SK-N-SH (cell line): ENCODE measurements at regions not wholly inside any gene's neighbourhood (a gene's known extent, or its start where the extent isn't known, plus 50 kb on each side); places are given as distances from the start of the nearest gene placed in this dataset.

ENCODE experiments used
- CTCF ChIA-PET: fragments of 300-600, 350-600 bp; formaldehyde crosslinking; extraction: SDS; loops from one replicate; lab custom pipeline; 2021; lab: Yijun Ruan, JAX
- POLR2A ChIA-PET: fragments of 350-600 bp; sonication (Branson Sonifier 250); formaldehyde crosslinking; extraction: SDS; loops from one replicate; lab custom pipeline; 2020; ENCODE audit warnings: antibody characterized with exemption, inconsistent platforms; lab: Yijun Ruan, JAX
- DNase-seq: peaks from one replicate; pipeline ENCODE4 v3.0.0; 2012
- H2AFZ ChIP-seq: fragments of 200-600 bp; sonication (generic); 2 replicates; pipeline ENCODE4 v1.8.1; 2016; ENCODE audit warnings: antibody characterized with exemption, mild to moderate bottlenecking, low read depth
- H3F3A ChIP-seq: fragments of 200-600 bp; sonication (generic); replicated peaks from 2 replicates; pipeline ENCODE3; 2016; ENCODE audit warnings: antibody characterized with exemption, mild to moderate bottlenecking; ENCODE audit not compliant: insufficient read depth
- H3K27ac ChIP-seq, 2 experiments: fragments of 200-500 bp in 1 of 2; fragments of 200-600 bp in 1 of 2; sonication (Bioruptor generic) in 1 of 2; sonication (generic), shearing (Covaris generic) in 1 of 2; 2 replicates each; pipeline versions ENCODE4 v1.5.1 to v1.6.1; 2014 to 2016; ENCODE audit warnings: low read depth in 2 of 2, inconsistent platforms in 1 of 2, low read length in 1 of 2, mild to moderate bottlenecking in 1 of 2, mixed read lengths in 1 of 2
- H3K27me3 ChIP-seq: fragments of 200-600 bp; sonication (generic), shearing (Covaris generic); 2 replicates; pipeline ENCODE4 v1.6.1; 2016; ENCODE audit warnings: mixed run types; ENCODE audit not compliant: insufficient read depth
- H3K36me3 ChIP-seq, 2 experiments: fragments of 200-500 bp in 1 of 2; fragments of 200-600 bp in 1 of 2; sonication (Bioruptor generic) in 1 of 2; sonication (generic) in 1 of 2; replicated peaks in 1 of 2; 2 replicates each; pipeline versions ENCODE3 to v1.5.1; 2014 to 2016; ENCODE audit warnings: low read length in 1 of 2, mild to moderate bottlenecking in 1 of 2; ENCODE audit not compliant: insufficient read depth in 2 of 2, control insufficient read depth in 1 of 2
- H3K4me1 ChIP-seq, 2 experiments: fragments of 200-500 bp in 1 of 2; fragments of 200-600 bp in 1 of 2; sonication (Bioruptor generic) in 1 of 2; sonication (generic), shearing (Covaris generic) in 1 of 2; 2 replicates each; pipeline versions ENCODE4 v1.5.1 to v1.6.1; 2014 to 2016; ENCODE audit warnings: low read depth in 1 of 2, low read length in 1 of 2, mixed run types in 1 of 2; ENCODE audit not compliant: insufficient read depth in 2 of 2, control insufficient read depth in 1 of 2
- H3K4me2 ChIP-seq: fragments of 200-600 bp; sonication (generic), shearing (Covaris generic); 2 replicates; pipeline ENCODE4 v1.6.1; 2017; ENCODE audit warnings: mixed run types
- H3K4me3 ChIP-seq, 2 experiments: fragments of 200-500 bp in 1 of 2; fragments of 200-600 bp in 1 of 2; sonication (Bioruptor generic) in 1 of 2; sonication (generic), shearing (Covaris generic) in 1 of 2; 2 replicates each; pipeline versions ENCODE4 v1.5.1 to v1.8.1; 2014 to 2016; ENCODE audit warnings: low read depth in 2 of 2, inconsistent platforms in 1 of 2, low read length in 1 of 2, mild to moderate bottlenecking in 1 of 2, mixed read lengths in 1 of 2, moderate library complexity in 1 of 2
- H3K79me2 ChIP-seq: fragments of 200-600 bp; sonication (generic); 2 replicates; pipeline ENCODE4 v1.8.1; 2017; ENCODE audit warnings: mild to moderate bottlenecking; ENCODE audit not compliant: insufficient read depth
- H3K9ac ChIP-seq: fragments of 200-600 bp; sonication (generic); 2 replicates; pipeline ENCODE4 v1.6.1; 2017; ENCODE audit warnings: mixed run types
- H3K9me2 ChIP-seq: fragments of 200-600 bp; sonication (generic); 2 replicates; pipeline ENCODE4 v1.6.1; 2017; ENCODE audit warnings: mixed run types
- H3K9me3 ChIP-seq: fragments of 200-600 bp; sonication (generic); 2 replicates; pipeline ENCODE4 v1.6.1; 2017; ENCODE audit warnings: mixed run types, mild to moderate bottlenecking, moderate library complexity
- H4K20me1 ChIP-seq: fragments of 200-600 bp; sonication (generic); 2 replicates; pipeline ENCODE4 v1.6.1; 2017; ENCODE audit warnings: mild to moderate bottlenecking, mixed run types; ENCODE audit not compliant: insufficient read depth
- ELF1 ChIP-seq: IDR thresholded peaks from 2 replicates; pipeline ENCODE4 v1.4.0; 2012
- FOXJ3 ChIP-seq: sonication (generic); formaldehyde crosslinking; IDR thresholded peaks from 2 replicates; pipeline ENCODE4 v1.5.1; 2020; ENCODE audit warnings: mild to moderate bottlenecking, missing genetic modification reagents
- JUND ChIP-seq: IDR thresholded peaks from 2 replicates; pipeline ENCODE4 v1.4.0; 2012
- SIN3A ChIP-seq: IDR thresholded peaks from 2 replicates; pipeline ENCODE4 v1.6.1; 2012; ENCODE audit warnings: low read depth, mild to moderate bottlenecking, low read length, moderate library complexity, borderline replicate concordance
- SMC3 ChIP-seq: IDR thresholded peaks from 2 replicates; pipeline ENCODE4 v1.6.1; 2012; ENCODE audit warnings: low read depth, low read length, improper control_type of control experiment
- TAF1 ChIP-seq: IDR thresholded peaks from 2 replicates; pipeline ENCODE4 v1.6.1; 2012; ENCODE audit warnings: low read depth, mild to moderate bottlenecking, low read length, moderate library complexity, borderline replicate concordance
- WGBS: methylation state at CpG from one replicate; pipeline ENCODE4 v1.1.6; 2017; ENCODE audit warnings: low lambda C conversion rate; 5-methylcytosine and 5-hydroxymethylcytosine counted together
- TF ChIP-seq, protein P1 (sequence below): fragments of 150-350 bp; IDR thresholded peaks from 2 replicates; pipeline ENCODE4 v1.6.1; 2016; ENCODE audit warnings: mild to moderate bottlenecking, low read depth, low read length
- TF ChIP-seq, protein P2 (sequence below): IDR thresholded peaks from 2 replicates; pipeline ENCODE4 v1.6.1; 2012; ENCODE audit warnings: mild to moderate bottlenecking, low read depth, low read length, moderate library complexity
- TF ChIP-seq, protein P3 (sequence below): fragments of 200-600 bp; sonication (generic); IDR thresholded peaks from 2 replicates; pipeline ENCODE4 v1.6.1; 2017; ENCODE audit warnings: antibody characterized with exemption, mild to moderate bottlenecking, moderate library complexity
- TF ChIP-seq, protein P4 (sequence below): IDR thresholded peaks from 2 replicates; pipeline ENCODE4 v1.4.0; 2012; ENCODE audit warnings: low read depth, borderline replicate concordance
- TF ChIP-seq, protein P5 (sequence below): IDR thresholded peaks from 2 replicates; pipeline ENCODE4 v1.4.0; 2012; ENCODE audit warnings: low read depth

DNA sequence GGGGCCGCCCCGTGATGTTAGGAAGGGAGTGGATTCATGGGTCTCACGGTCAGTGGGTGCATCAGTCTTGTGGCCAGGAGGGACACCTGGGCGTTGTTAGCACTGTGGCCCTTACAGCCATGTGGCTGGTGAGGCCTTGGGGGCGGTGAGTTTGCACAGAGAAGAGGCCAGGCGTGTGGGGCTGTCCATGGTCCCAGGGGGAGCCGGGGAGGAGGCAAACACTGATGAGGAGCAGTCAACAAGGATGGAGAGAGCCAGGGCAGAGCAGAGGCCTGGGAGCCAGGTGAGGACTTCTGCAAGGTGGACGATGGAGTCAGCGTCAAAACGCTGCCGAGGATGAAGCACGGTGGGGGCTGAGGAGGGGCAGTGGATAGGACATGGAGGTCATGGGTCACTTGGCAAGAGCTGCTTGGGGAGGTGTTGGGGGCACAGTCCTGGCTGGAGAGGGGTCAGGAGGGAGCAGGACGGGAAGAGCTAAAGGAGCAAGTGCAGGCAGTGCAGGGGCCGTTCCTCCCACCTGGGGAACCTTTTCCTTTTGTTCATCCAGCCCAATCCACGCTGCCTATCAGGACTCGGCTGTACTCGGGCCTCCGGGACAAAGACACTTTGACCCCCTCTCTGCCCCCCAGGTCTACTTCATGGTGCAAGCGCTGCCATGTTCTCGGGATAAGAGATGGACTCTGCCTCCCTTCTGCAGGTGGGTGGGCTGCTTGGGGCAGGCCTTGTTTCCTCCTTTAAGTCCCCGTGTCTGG is 801.1 kb downstream of the TBC1D22A start (continued):
- TF ChIP-seq ELF1 = no peak

DNA sequence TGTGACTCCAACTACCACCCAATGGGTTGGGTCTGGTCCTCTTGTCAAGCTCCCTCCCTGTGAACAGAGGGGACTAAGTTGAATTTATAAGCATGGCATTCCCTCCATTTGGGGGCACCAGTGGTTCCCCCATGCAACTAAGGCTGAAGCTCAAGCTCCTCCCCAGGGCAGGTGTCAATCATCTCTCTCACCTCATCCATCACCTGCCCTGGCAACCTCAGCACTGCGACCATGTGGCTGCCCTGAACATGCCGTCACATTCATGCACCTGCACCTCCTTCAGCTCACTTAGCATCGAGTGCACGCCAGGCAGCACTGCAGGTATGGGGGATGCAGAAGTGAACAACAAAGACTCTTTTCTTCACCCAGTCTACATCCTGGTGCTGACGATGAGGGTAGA is 799.3 kb downstream of the TBC1D22A start:
- H2AFZ ChIP-seq = no peak overlapping the region
- H3K9me2 ChIP-seq = no peaks in the 10 kb centered on the region
- H3K4me3 ChIP-seq = no peak overlapping the region
- H3K9me3 ChIP-seq = no peaks in the 10 kb centered on the region
- H3K79me2 ChIP-seq = no peaks in the 10 kb centered on the region
- no peak overlapping the region for H3K9ac ChIP-seq
- TF ChIP-seq, protein P1, sequence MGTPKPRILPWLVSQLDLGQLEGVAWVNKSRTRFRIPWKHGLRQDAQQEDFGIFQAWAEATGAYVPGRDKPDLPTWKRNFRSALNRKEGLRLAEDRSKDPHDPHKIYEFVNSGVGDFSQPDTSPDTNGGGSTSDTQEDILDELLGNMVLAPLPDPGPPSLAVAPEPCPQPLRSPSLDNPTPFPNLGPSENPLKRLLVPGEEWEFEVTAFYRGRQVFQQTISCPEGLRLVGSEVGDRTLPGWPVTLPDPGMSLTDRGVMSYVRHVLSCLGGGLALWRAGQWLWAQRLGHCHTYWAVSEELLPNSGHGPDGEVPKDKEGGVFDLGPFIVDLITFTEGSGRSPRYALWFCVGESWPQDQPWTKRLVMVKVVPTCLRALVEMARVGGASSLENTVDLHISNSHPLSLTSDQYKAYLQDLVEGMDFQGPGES = no peak
- TF ChIP-seq, protein P2, sequence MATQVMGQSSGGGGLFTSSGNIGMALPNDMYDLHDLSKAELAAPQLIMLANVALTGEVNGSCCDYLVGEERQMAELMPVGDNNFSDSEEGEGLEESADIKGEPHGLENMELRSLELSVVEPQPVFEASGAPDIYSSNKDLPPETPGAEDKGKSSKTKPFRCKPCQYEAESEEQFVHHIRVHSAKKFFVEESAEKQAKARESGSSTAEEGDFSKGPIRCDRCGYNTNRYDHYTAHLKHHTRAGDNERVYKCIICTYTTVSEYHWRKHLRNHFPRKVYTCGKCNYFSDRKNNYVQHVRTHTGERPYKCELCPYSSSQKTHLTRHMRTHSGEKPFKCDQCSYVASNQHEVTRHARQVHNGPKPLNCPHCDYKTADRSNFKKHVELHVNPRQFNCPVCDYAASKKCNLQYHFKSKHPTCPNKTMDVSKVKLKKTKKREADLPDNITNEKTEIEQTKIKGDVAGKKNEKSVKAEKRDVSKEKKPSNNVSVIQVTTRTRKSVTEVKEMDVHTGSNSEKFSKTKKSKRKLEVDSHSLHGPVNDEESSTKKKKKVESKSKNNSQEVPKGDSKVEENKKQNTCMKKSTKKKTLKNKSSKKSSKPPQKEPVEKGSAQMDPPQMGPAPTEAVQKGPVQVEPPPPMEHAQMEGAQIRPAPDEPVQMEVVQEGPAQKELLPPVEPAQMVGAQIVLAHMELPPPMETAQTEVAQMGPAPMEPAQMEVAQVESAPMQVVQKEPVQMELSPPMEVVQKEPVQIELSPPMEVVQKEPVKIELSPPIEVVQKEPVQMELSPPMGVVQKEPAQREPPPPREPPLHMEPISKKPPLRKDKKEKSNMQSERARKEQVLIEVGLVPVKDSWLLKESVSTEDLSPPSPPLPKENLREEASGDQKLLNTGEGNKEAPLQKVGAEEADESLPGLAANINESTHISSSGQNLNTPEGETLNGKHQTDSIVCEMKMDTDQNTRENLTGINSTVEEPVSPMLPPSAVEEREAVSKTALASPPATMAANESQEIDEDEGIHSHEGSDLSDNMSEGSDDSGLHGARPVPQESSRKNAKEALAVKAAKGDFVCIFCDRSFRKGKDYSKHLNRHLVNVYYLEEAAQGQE = no peak
- no peak for TF ChIP-seq SMC3
- TF ChIP-seq TAF1 = no peak
- TF ChIP-seq, protein P3, sequence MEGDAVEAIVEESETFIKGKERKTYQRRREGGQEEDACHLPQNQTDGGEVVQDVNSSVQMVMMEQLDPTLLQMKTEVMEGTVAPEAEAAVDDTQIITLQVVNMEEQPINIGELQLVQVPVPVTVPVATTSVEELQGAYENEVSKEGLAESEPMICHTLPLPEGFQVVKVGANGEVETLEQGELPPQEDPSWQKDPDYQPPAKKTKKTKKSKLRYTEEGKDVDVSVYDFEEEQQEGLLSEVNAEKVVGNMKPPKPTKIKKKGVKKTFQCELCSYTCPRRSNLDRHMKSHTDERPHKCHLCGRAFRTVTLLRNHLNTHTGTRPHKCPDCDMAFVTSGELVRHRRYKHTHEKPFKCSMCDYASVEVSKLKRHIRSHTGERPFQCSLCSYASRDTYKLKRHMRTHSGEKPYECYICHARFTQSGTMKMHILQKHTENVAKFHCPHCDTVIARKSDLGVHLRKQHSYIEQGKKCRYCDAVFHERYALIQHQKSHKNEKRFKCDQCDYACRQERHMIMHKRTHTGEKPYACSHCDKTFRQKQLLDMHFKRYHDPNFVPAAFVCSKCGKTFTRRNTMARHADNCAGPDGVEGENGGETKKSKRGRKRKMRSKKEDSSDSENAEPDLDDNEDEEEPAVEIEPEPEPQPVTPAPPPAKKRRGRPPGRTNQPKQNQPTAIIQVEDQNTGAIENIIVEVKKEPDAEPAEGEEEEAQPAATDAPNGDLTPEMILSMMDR = no peak
- no peak for TF ChIP-seq JUND
- TF ChIP-seq, protein P4, sequence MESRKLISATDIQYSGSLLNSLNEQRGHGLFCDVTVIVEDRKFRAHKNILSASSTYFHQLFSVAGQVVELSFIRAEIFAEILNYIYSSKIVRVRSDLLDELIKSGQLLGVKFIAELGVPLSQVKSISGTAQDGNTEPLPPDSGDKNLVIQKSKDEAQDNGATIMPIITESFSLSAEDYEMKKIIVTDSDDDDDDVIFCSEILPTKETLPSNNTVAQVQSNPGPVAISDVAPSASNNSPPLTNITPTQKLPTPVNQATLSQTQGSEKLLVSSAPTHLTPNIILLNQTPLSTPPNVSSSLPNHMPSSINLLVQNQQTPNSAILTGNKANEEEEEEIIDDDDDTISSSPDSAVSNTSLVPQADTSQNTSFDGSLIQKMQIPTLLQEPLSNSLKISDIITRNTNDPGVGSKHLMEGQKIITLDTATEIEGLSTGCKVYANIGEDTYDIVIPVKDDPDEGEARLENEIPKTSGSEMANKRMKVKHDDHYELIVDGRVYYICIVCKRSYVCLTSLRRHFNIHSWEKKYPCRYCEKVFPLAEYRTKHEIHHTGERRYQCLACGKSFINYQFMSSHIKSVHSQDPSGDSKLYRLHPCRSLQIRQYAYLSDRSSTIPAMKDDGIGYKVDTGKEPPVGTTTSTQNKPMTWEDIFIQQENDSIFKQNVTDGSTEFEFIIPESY = no peak
- TF ChIP-seq SIN3A = no peak
- no peak for TF ChIP-seq FOXJ3
- TF ChIP-seq, protein P5, sequence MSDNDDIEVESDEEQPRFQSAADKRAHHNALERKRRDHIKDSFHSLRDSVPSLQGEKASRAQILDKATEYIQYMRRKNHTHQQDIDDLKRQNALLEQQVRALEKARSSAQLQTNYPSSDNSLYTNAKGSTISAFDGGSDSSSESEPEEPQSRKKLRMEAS = no peak
- no peaks in the 10 kb centered on the region; the same call in 1 of the 2 replicates for H3K27me3 ChIP-seq
- ChIA-PET CTCF (no interaction called here), POLR2A (no interaction called here)
- no peaks in the 10 kb centered on the region for H3K36me3 ChIP-seq
- H3K4me2 ChIP-seq = no peak overlapping the region
- H3K4me1 ChIP-seq = no peaks in the 10 kb centered on the region; a peak in 1 of 4 replicates
- no peaks in the 10 kb centered on the region for H4K20me1 ChIP-seq
- WGBS = 21% methylated on average over 5 of the region's 5 CpGs
- H3F3A ChIP-seq = no peaks in the 10 kb centered on the region
- no peak overlapping the region for H3K27ac ChIP-seq
- no peak for DNase-seq
